Heart right ventricle (tissue), 16 donors: ENCODE measurements at regions not wholly inside any gene's neighbourhood (a gene's known extent, or its start where the extent isn't known, plus 50 kb on each side); places are given as distances from the start of the nearest gene placed in this dataset.
"Not testable (repeated sequence)": the region's sequence is repeated elsewhere in the genome, so short reads cannot be mapped to it uniquely, and the experiment has no call there.

Source experiments
- ATAC-seq, 8 donors: fragments of 200-7000 bp; cut with Tn5 transposase; one replicate each; pipeline ENCODE4 v1.9.1; 2020; ENCODE audit warnings: mild to moderate bottlenecking in 8 of 8, moderate library complexity in 8 of 8, moderate number of reproducible peaks in 1 of 8
- DNase-seq, 2 donors: peaks; one replicate each; pipeline ENCODE4 v3.0.0-alpha.2; 2020
- H3K27ac ChIP-seq, 10 donors: fragments of 200-600 bp; sonication (generic) in 2 of 10; one replicate each; pipeline versions ENCODE4 v1.5.0 to v1.8.0; 2020 to 2022; ENCODE audit warnings: mild to moderate bottlenecking in 3 of 10
- H3K27me3 ChIP-seq, 7 donors: fragments of 200-600 bp; one replicate each; pipeline ENCODE4 v1.8.0; 2021 to 2022; ENCODE audit warnings: mild to moderate bottlenecking in 2 of 7
- H3K36me3 ChIP-seq, 9 donors: fragments of 200-600 bp; sonication (generic) in 1 of 9; one replicate each; pipeline versions ENCODE4 v1.5.0 to v1.8.0; 2020 to 2022; ENCODE audit warnings: mild to moderate bottlenecking in 2 of 9
- H3K4me1 ChIP-seq, 9 donors: fragments of 200-600 bp; sonication (generic) in 1 of 9; one replicate each; pipeline versions ENCODE4 v1.5.0 to v1.8.0; 2020 to 2022; ENCODE audit warnings: mild to moderate bottlenecking in 4 of 9
- H3K4me3 ChIP-seq, 10 donors: fragments of 200-600 bp; sonication (generic) in 2 of 10; one replicate each; pipeline versions ENCODE4 v1.5.0 to v1.8.0; 2020 to 2022; ENCODE audit warnings: mild to moderate bottlenecking in 7 of 10, moderate library complexity in 2 of 10
- H3K9me3 ChIP-seq, 11 donors: fragments of 200-600 bp in 10 of 11; sonication (generic) in 2 of 11; one replicate each; pipeline versions ENCODE4 v1.5.0 to v1.8.0; 2013 to 2022; ENCODE audit warnings: mild to moderate bottlenecking in 2 of 11, control low read depth in 1 of 11, moderate library complexity in 1 of 11
- CTCF ChIP-seq, 9 donors: fragments of 200-600 bp; sonication (generic) in 2 of 9; IDR thresholded peaks; one replicate each; pipeline versions ENCODE4 v1.5.0 to v1.8.0; 2021 to 2022; ENCODE audit warnings: antibody characterized with exemption in 9 of 9, mild to moderate bottlenecking in 5 of 9, moderate library complexity in 1 of 9
- WGBS, 2 donors: extraction: QIAGEN DNeasy Blood & Tissue Kit; methylation state at CpG; one replicate each; pipeline ENCODE4 v1.1.7; 2013; ENCODE audit warnings: inconsistent platforms in 1 of 2; 5-methylcytosine and 5-hydroxymethylcytosine counted together
- intact Hi-C, 10 donors: fragments of 100-400 bp; cut with DNase I; formaldehyde crosslinking; loops; one replicate each; pipeline versions ENCODE4 v1.11.1 to v1.14.2; 2022
- donor health status: Arrhythmogenic right ventricular cardiomyopathy.
- donor health status: ischemic (EF 13 %, LVEDD 7.1; RV severe dilation, severe dysfunction).
- donor health status: healthy with polysubstance abuse.
- donor health status: DM: no; HTN: yes; CAD: no.
- donor health status: DM: no; HTN: no; CAD: no.
- donor health status: ischemic (EF 25% LVEDD 6.9; RV normal size, moderate dysfunction).
- donor health status: ischemic (EF 25% LVEDD 5.7; RV mildly dilated, moderate dysfunction).
- donor health status: healthy.
- donor health status: DM: yes; HTN: yes; CAD: no.
- donor health status: Ischemic cardiomyopathy.
- donor health status: ischemic (EF 35%, LVEDD 5.7; RV mildly dilated, moderate dysfunction).
- donor health status: nonischemic (EF 11% LVEDD 7.7; RV severe dilation, severe dysfunction).
- donor health status: DM: yes; HTN: yes; CAD: no.
- donor health status: PGD.
- donor health status: ischemic (EF 29% LVEDD 5.4; RV normal size, mild dysfunction).
- donor health status: nonischemic (EF 23%, LVEDD 6.1; RV moderate dilation, normal function).

- Histone ChIP-seq H3K9me3 (no peaks in the 10 kb centered on the region), H3K4me3 (no peak overlapping the region), H3K27me3 (no peaks in the 10 kb centered on the region), H3K4me1 (peaks cover 0 to 5% (median 0%) of the 10 kb centered on the region in 9 donors), H3K27ac (no peak overlapping the region), H3K36me3 (no peaks in the 10 kb centered on the region)
- WGBS, 2 donors = 12 to 18% methylated on average over 5 of the region's 5 CpGs
- ATAC-seq (no peak), DNase-seq (no peak)
- intact Hi-C loops = no loop called here
- TF ChIP-seq CTCF (IDR thresholded peaks at IDR 0.05) = no peak
These were observed 463.9 kb downstream of the STK39 start for GRCh38 chr2:167783261-167784083.

GRCh38 chr2:167781629-167782028 is 465.8 kb downstream of the STK39 start:
- H3K27me3 ChIP-seq, H3K9me3 ChIP-seq, H3K36me3 ChIP-seq, H3K4me3 ChIP-seq, H3K4me1 ChIP-seq, H3K27ac ChIP-seq, ATAC-seq, intact Hi-C loops, DNase-seq: not testable (repeated sequence)
- WGBS, 2 donors = 89 to 96% methylated on average over 8 of the region's 8 CpGs

- WGBS, 2 donors = 76 to 79% methylated on average over 10 of the region's 10 CpGs
- H3K27ac ChIP-seq = no peak overlapping the region
- no peak for DNase-seq
These were observed 471.0 kb downstream of the STK39 start for GRCh38 chr2:167776359-167776758.

GRCh38 chr2:167771628-167772027 is 475.8 kb downstream of the STK39 start:
- ATAC-seq = no peak
- no peak for DNase-seq
- Histone ChIP-seq H3K27me3 (no peaks in the 10 kb centered on the region), H3K36me3 (no peaks in the 10 kb centered on the region), H3K9me3 (peaks cover 0 to 10% (median 0%) of the 10 kb centered on the region in 11 donors), H3K4me3 (no peak overlapping the region), H3K4me1 (no peaks in the 10 kb centered on the region), H3K27ac (no peak overlapping the region)
- no peak for TF ChIP-seq CTCF (IDR thresholded peaks at IDR 0.05)
- intact Hi-C loops = no loop called here
- WGBS, 2 donors = 76 to 78% methylated on average over 2 of the region's 2 CpGs

More at GRCh38 chr2:167776359-167776758, 471.0 kb downstream of the STK39 start:
- no peaks in the 10 kb centered on the region for H3K27me3 ChIP-seq
- no peaks in the 10 kb centered on the region for H3K36me3 ChIP-seq
- no peak overlapping the region for H3K4me3 ChIP-seq
- no peaks in the 10 kb centered on the region for H3K9me3 ChIP-seq
- TF ChIP-seq CTCF (IDR thresholded peaks at IDR 0.05) = no peak
- intact Hi-C loops = no loop called here
- ATAC-seq = no peak
- H3K4me1 ChIP-seq = no peaks in the 10 kb centered on the region

- Histone ChIP-seq H3K4me1 (no peaks in the 10 kb centered on the region), H3K9me3 (peaks cover 0 to 14% (median 0%) of the 10 kb centered on the region in 11 donors), H3K36me3 (no peaks in the 10 kb centered on the region), H3K4me3 (no peak overlapping the region), H3K27ac (no peak overlapping the region), H3K27me3 (no peaks in the 10 kb centered on the region)
- no peak for DNase-seq
- intact Hi-C loops = no loop called here
- WGBS, 2 donors = 86 to 90% methylated on average over 1 of the region's 1 CpG
- ATAC-seq = no peak
- no peak for TF ChIP-seq CTCF (IDR thresholded peaks at IDR 0.05)
These were observed 478.4 kb downstream of the STK39 start for GRCh38 chr2:167769020-167769419.
